ENCODE measurements at regions not wholly inside any gene's neighbourhood (a gene's known extent, or its start where the extent isn't known, plus 50 kb on each side); places are given as distances from the start of the nearest gene placed in this dataset.

GRCh38 chr12:20283482-20283881 lies 84.9 kb upstream of the PDE3A start:
- TF ChIP-seq POLR2A (IDR thresholded peaks at IDR 0.05; ENCODE audit: low read depth, low read length) (no peak), SPI1 (IDR thresholded peaks at IDR 0.05; ENCODE audit: low read depth, low read length) (no peak), TAF1 (IDR thresholded peaks at IDR 0.05; ENCODE audit: low read depth, low read length) (no peak), POLR2AphosphoS5 (IDR thresholded peaks at IDR 0.05; ENCODE audit: low read depth, low read length) (no peak), PAX5 (IDR thresholded peaks at IDR 0.05; ENCODE audit: insufficient read depth, low read length, severe bottlenecking) (no peak)

Data from GM12891 (cell line).